GM23338 (cell line): ENCODE measurements at regions not wholly inside any gene's neighbourhood (a gene's known extent, or its start where the extent isn't known, plus 50 kb on each side); places are given as distances from the start of the nearest gene placed in this dataset.

ENCODE experiments used
- ATAC-seq: fragments of 200-7000 bp; cut with Tn5 transposase; 3 replicates; pipeline ENCODE4 v1.9.1; 2020
- DNase-seq: peaks from one replicate; pipeline ENCODE4 v3.0.0-alpha.2; 2015; ENCODE audit warnings: low spot score
- H2AFZ ChIP-seq: fragments of 200-600 bp; sonication (generic); 2 replicates; pipeline ENCODE4 v1.8.0; 2016; ENCODE audit warnings: antibody characterized with exemption, mild to moderate bottlenecking, moderate library complexity
- H3F3A ChIP-seq: fragments of 200-600 bp; sonication (generic); replicated peaks from 2 replicates; pipeline ENCODE4 v1.8.0; 2017; ENCODE audit warnings: antibody characterized with exemption, mixed run types, low read depth
- H3K27ac ChIP-seq: fragments of 200-600 bp; sonication (generic); 2 replicates; pipeline ENCODE4 v1.6.1; 2016; ENCODE audit warnings: low read depth
- H3K27me3 ChIP-seq: fragments of 200-600 bp; sonication (generic); 2 replicates; pipeline ENCODE4 v1.8.0; 2016; ENCODE audit warnings: mild to moderate bottlenecking, mixed run types, moderate library complexity; ENCODE audit not compliant: insufficient read depth
- H3K36me3 ChIP-seq: fragments of 200-600 bp; sonication (generic); 2 replicates; pipeline ENCODE4 v1.8.0; 2016; ENCODE audit warnings: mild to moderate bottlenecking; ENCODE audit not compliant: insufficient read depth
- H3K4me1 ChIP-seq: fragments of 200-600 bp; sonication (generic); 2 replicates; pipeline ENCODE4 v1.8.0; 2016; ENCODE audit warnings: mild to moderate bottlenecking, moderate library complexity; ENCODE audit not compliant: insufficient read depth
- H3K4me2 ChIP-seq: fragments of 200-600 bp; sonication (generic); 2 replicates; pipeline ENCODE4 v1.7.1; 2017; ENCODE audit warnings: mixed run types
- H3K4me3 ChIP-seq: fragments of 200-600 bp; sonication (generic); 2 replicates; pipeline ENCODE4 v1.6.1; 2016; ENCODE audit warnings: mixed run types
- H3K79me2 ChIP-seq: fragments of 200-600 bp; sonication (generic); replicated peaks from 2 replicates; pipeline ENCODE4 v1.8.0; 2017; ENCODE audit warnings: mild to moderate bottlenecking; ENCODE audit not compliant: insufficient read depth
- H3K9me2 ChIP-seq: fragments of 200-600 bp; sonication (generic); 2 replicates; pipeline ENCODE4 v1.8.0; 2017; ENCODE audit not compliant: insufficient read depth
- H4K20me1 ChIP-seq: fragments of 200-600 bp; sonication (generic); replicated peaks from 2 replicates; pipeline ENCODE4 v1.8.0; 2017; ENCODE audit warnings: mild to moderate bottlenecking; ENCODE audit not compliant: insufficient read depth
- H3K27ac Mint-ChIP-seq: 2 replicates; pipeline ENCODE4 v1.8.0; 2020; ENCODE audit warnings: inconsistent platforms, mild to moderate bottlenecking, moderate library complexity, mixed read lengths
- H3K27me3 Mint-ChIP-seq: 3 replicates; pipeline ENCODE4 v1.8.0; 2022; ENCODE audit warnings: low read depth, mild to moderate bottlenecking, moderate library complexity, mixed read lengths, inconsistent platforms; ENCODE audit not compliant: insufficient read depth, poor library complexity
- H3K36me3 Mint-ChIP-seq: 3 replicates; pipeline ENCODE4 v1.8.0; 2021; ENCODE audit warnings: low read depth, mild to moderate bottlenecking, inconsistent platforms, moderate library complexity, mixed read lengths
- H3K4me1 Mint-ChIP-seq: 3 replicates; pipeline ENCODE4 v1.8.0; 2020; ENCODE audit warnings: mild to moderate bottlenecking, inconsistent platforms, mixed read lengths
- H3K4me3 Mint-ChIP-seq: 3 replicates; pipeline ENCODE4 v1.8.0; 2021; ENCODE audit warnings: moderate library complexity, mild to moderate bottlenecking, inconsistent platforms, mixed read lengths
- H3K9me3 Mint-ChIP-seq: 3 replicates; pipeline ENCODE4 v1.8.0; 2020; ENCODE audit warnings: moderate library complexity, mild to moderate bottlenecking, inconsistent platforms, mixed read lengths
- CREB1 ChIP-seq: fragments of 250-450 bp; sonication (Bioruptor Pico); IDR thresholded peaks from 2 replicates; pipeline ENCODE4 v1.5.0; 2020; ENCODE audit warnings: low read depth, mild to moderate bottlenecking, moderate library complexity
- ETS1 ChIP-seq: IDR thresholded peaks from 2 replicates; pipeline ENCODE4 v1.6.1; 2016; ENCODE audit warnings: antibody characterized with exemption
- EZH2phosphoT487 ChIP-seq: fragments of 200-600 bp; sonication (generic); IDR thresholded peaks from one replicate; pipeline ENCODE4 v1.8.1; 2018; ENCODE audit warnings: antibody characterized with exemption; ENCODE audit not compliant: unreplicated experiment
- JUNB ChIP-seq: IDR thresholded peaks from one replicate; pipeline ENCODE4 v1.6.1; 2016; ENCODE audit warnings: antibody characterized with exemption; ENCODE audit not compliant: unreplicated experiment
- NANOG ChIP-seq: IDR thresholded peaks from 2 replicates; pipeline ENCODE4 v1.6.1; 2016; ENCODE audit warnings: antibody characterized with exemption, borderline replicate concordance
- REST ChIP-seq: IDR thresholded peaks from one replicate; pipeline ENCODE4 v1.6.1; 2018; ENCODE audit warnings: antibody characterized with exemption; ENCODE audit not compliant: unreplicated experiment
- STAT1 ChIP-seq: IDR thresholded peaks from one replicate; pipeline ENCODE4 v1.6.1; 2016; ENCODE audit warnings: antibody characterized with exemption; ENCODE audit not compliant: unreplicated experiment
- ZNF114 ChIP-seq: fragments of 250-450 bp; sonication (Bioruptor Pico); IDR thresholded peaks from 2 replicates; pipeline ENCODE4 v1.5.0; 2020; ENCODE audit warnings: mild to moderate bottlenecking, moderate library complexity
- ZNF331 ChIP-seq: fragments of 250-450 bp; sonication (Bioruptor Pico); IDR thresholded peaks from 2 replicates; pipeline ENCODE4 v1.5.0; 2020; ENCODE audit warnings: low read depth, mild to moderate bottlenecking, moderate library complexity
- ZNF462 ChIP-seq: fragments of 250-450 bp; sonication (Bioruptor Pico); IDR thresholded peaks from 2 replicates; pipeline ENCODE4 v1.5.0; 2020; ENCODE audit warnings: mild to moderate bottlenecking, moderate library complexity

- TF ChIP-seq REST = no peak
- TF ChIP-seq STAT1 = no peak
Observed at GRCh38 chr5:86070719-86071118, 547.0 kb upstream of the COX7C start (continued).

- H3K4me3 ChIP-seq = no peak overlapping the region
- H4K20me1 ChIP-seq = no peaks in the 10 kb centered on the region
- TF ChIP-seq ETS1 = no peak
- no peak for TF ChIP-seq STAT1
- no peak for TF ChIP-seq EZH2phosphoT487
- TF ChIP-seq ZNF114 (CRISPR knock-in tag) = no peak
- no peak for TF ChIP-seq ZNF462
- no peak for TF ChIP-seq REST
- no peak for TF ChIP-seq ZNF331 (CRISPR knock-in tag)
- TF ChIP-seq NANOG = no peak
- TF ChIP-seq CREB1 (CRISPR knock-in tag) = no peak
- no peak for TF ChIP-seq JUNB
Observed at GRCh38 chr5:86074297-86074696, 543.4 kb upstream of the COX7C start.

More at GRCh38 chr5:86074297-86074696, 543.4 kb upstream of the COX7C start:
- Histone ChIP-seq H3K27me3 (no peaks in the 10 kb centered on the region), H3K27ac (no peak overlapping the region), H3K9me2 (no peaks in the 10 kb centered on the region), H3K4me2 (no peak overlapping the region), H2AFZ (no peak overlapping the region), H3F3A (no peaks in the 10 kb centered on the region), H3K36me3 (no peaks in the 10 kb centered on the region), H3K79me2 (no peaks in the 10 kb centered on the region), H3K4me1 (no peaks in the 10 kb centered on the region)
- Mint-ChIP-seq H3K27me3 (no peaks in the 10 kb centered on the region), H3K27ac (no peak overlapping the region), H3K4me1 (no peaks in the 10 kb centered on the region; the same call in 2 of the 3 replicates), H3K9me3 (no peaks in the 10 kb centered on the region), H3K36me3 (no peaks in the 10 kb centered on the region), H3K4me3 (no peak overlapping the region)
- no peak for ATAC-seq
- no peak for DNase-seq
